ENCODE measurements at regions not wholly inside any gene's neighbourhood (a gene's known extent, or its start where the extent isn't known, plus 50 kb on each side); places are given as distances from the start of the nearest gene placed in this dataset.

DNA sequence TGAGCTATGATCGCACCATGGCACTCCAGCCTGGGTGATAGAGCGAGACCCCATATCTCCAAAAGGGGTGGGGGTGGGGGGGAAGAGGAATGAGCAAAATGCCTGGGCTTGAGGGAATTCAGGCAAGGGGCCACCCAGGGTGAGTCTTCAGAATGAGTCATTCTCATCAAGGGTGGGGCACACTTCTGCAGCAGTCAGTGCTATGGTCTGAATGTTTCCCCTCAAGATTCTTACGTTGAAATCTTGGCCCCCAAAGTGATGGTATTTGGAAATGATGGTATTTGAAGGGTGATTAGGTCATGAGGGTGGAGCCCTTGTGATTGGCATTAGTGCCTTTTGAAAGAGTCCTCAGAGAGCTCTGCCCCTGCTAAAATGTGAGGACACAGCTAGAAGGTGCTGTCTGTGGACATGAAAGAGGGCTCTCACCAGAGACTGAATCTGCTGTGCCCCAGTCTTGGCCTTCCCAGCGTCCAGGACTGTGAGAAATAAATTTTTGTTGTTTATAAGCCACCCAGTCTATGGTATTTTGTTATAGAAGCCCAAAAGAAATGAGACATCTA, 86.4 kb upstream of the THY1 start:
- Histone ChIP-seq H3K36me3 (ENCODE audit: control insufficient read depth, insufficient read depth, low read length) (no peaks in the 10 kb centered on the region), H3K79me2 (ENCODE audit: control insufficient read depth, insufficient read depth, low read length) (no peaks in the 10 kb centered on the region), H4K20me1 (ENCODE audit: control insufficient read depth, extremely low read depth, insufficient read depth, low read length) (no peaks in the 10 kb centered on the region), H3K4me2 (ENCODE audit: extremely low read depth, insufficient read depth, low read length) (no peak overlapping the region), H3K27me3 (ENCODE audit: control insufficient read depth, insufficient read depth, low read length) (peaks cover 16% of the 10 kb centered on the region), H3K4me1 (ENCODE audit: control insufficient read depth, extremely low read depth, insufficient read depth, low read length) (peaks cover 10% of the 10 kb centered on the region), H3K4me3 (replicated peaks in 1 of 4; ENCODE audit: control extremely low read depth in 1 of 4, insufficient read depth in 1 of 4, low read depth in 3 of 4, low read length in 4 of 4) (no peak overlapping the region), H3K9me3 (ENCODE audit: control insufficient read depth, insufficient read depth, low read depth, low read length) (no peaks in the 10 kb centered on the region), H3K27ac (ENCODE audit: insufficient read depth, low read length) (peak overlapping the region; percentile 22), H2AFZ (ENCODE audit: low read length) (no peak overlapping the region), H3K9ac (ENCODE audit: insufficient read depth, low read length) (no peak overlapping the region)
- DNase-seq (ENCODE audit: low read depth in 2 of 2), result peak; percentile 60 to 77
- no peak for TF ChIP-seq EZH2 (IDR thresholded peaks at IDR 0.05; ENCODE audit: low read length, missing control alignments)
- TF ChIP-seq, protein P1, sequence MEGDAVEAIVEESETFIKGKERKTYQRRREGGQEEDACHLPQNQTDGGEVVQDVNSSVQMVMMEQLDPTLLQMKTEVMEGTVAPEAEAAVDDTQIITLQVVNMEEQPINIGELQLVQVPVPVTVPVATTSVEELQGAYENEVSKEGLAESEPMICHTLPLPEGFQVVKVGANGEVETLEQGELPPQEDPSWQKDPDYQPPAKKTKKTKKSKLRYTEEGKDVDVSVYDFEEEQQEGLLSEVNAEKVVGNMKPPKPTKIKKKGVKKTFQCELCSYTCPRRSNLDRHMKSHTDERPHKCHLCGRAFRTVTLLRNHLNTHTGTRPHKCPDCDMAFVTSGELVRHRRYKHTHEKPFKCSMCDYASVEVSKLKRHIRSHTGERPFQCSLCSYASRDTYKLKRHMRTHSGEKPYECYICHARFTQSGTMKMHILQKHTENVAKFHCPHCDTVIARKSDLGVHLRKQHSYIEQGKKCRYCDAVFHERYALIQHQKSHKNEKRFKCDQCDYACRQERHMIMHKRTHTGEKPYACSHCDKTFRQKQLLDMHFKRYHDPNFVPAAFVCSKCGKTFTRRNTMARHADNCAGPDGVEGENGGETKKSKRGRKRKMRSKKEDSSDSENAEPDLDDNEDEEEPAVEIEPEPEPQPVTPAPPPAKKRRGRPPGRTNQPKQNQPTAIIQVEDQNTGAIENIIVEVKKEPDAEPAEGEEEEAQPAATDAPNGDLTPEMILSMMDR (conservative IDR thresholded peaks at IDR 0.05 in 1 of 2, IDR thresholded peaks at IDR 0.05 in 1 of 2; ENCODE audit: low read depth in 1 of 2, low read length in 2 of 2), result no peak

DNA sequence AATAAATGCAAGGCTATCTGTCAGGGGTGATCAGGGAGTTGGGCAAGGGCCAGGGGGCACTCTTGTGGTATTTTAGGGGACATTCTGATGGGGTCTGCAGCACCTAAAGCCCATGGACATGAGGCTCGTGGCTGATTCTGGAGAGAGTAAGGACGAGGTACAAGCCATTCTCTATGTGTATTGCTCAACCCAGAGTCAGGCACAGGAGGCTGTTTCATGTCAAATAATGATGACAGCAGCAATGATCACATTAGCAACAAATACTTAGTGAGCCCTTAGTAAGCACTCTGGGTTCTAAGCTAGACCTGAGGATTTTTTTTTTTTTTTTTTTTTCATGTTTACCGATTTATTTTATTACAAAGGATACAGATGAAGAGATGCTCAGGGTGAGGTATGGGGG, 83.5 kb upstream of the THY1 start:
- Histone ChIP-seq H3K9me3 (ENCODE audit: control insufficient read depth, insufficient read depth, low read depth, low read length) (no peaks in the 10 kb centered on the region), H3K79me2 (ENCODE audit: control insufficient read depth, insufficient read depth, low read length) (no peaks in the 10 kb centered on the region), H3K4me2 (ENCODE audit: extremely low read depth, insufficient read depth, low read length) (no peak overlapping the region), H3K27ac (ENCODE audit: insufficient read depth, low read length) (no peak overlapping the region), H3K27me3 (ENCODE audit: control insufficient read depth, insufficient read depth, low read length) (no peaks in the 10 kb centered on the region), H2AFZ (ENCODE audit: low read length) (no peak overlapping the region), H3K36me3 (ENCODE audit: control insufficient read depth, insufficient read depth, low read length) (no peaks in the 10 kb centered on the region), H3K4me3 (replicated peaks in 1 of 4; ENCODE audit: control extremely low read depth in 1 of 4, insufficient read depth in 1 of 4, low read depth in 3 of 4, low read length in 4 of 4) (no peak overlapping the region), H3K4me1 (ENCODE audit: control insufficient read depth, extremely low read depth, insufficient read depth, low read length) (peaks cover 10% of the 10 kb centered on the region), H3K9ac (ENCODE audit: insufficient read depth, low read length) (no peak overlapping the region), H4K20me1 (ENCODE audit: control insufficient read depth, extremely low read depth, insufficient read depth, low read length) (no peaks in the 10 kb centered on the region)
- DNase-seq (ENCODE audit: low read depth in 2 of 2), result no peak
- TF ChIP-seq, protein P1 (conservative IDR thresholded peaks at IDR 0.05 in 1 of 2, IDR thresholded peaks at IDR 0.05 in 1 of 2; ENCODE audit: low read depth in 1 of 2, low read length in 2 of 2), result no peak
- no peak for TF ChIP-seq EZH2 (IDR thresholded peaks at IDR 0.05; ENCODE audit: low read length, missing control alignments)

DNA sequence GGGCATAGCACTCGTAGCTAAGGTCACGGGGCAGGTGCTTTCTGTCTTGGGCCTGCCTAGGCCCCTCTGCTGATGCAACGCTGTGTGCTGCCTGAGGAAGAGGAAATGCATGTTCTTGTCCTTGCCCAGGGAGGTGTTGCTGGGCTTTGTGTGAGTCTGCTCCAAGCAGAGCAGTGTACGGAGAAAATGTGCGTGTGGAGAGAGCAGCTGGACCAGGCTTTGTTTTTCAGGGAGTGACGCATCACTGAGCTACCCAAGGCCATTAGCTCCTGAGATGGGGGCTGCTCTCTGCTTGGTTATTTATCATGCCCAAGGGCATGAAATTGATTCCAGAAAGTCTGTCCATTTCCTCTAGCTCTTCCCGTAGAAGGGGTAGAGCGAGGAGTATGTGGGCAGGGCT, 82.9 kb upstream of the THY1 start:
- H2AFZ ChIP-seq (ENCODE audit: low read length), result no peak overlapping the region
- H4K20me1 ChIP-seq (ENCODE audit: control insufficient read depth, extremely low read depth, insufficient read depth, low read length), result no peaks in the 10 kb centered on the region
- no peak overlapping the region for H3K27ac ChIP-seq (ENCODE audit: insufficient read depth, low read length)
- H3K36me3 ChIP-seq (ENCODE audit: control insufficient read depth, insufficient read depth, low read length), result no peaks in the 10 kb centered on the region
- no peak overlapping the region for H3K4me3 ChIP-seq (replicated peaks in 1 of 4; ENCODE audit: control extremely low read depth in 1 of 4, insufficient read depth in 1 of 4, low read depth in 3 of 4, low read length in 4 of 4)
- H3K27me3 ChIP-seq (ENCODE audit: control insufficient read depth, insufficient read depth, low read length), result no peaks in the 10 kb centered on the region
- peaks cover 10% of the 10 kb centered on the region for H3K4me1 ChIP-seq (ENCODE audit: control insufficient read depth, extremely low read depth, insufficient read depth, low read length)
- H3K4me2 ChIP-seq (ENCODE audit: extremely low read depth, insufficient read depth, low read length), result no peak overlapping the region
- TF ChIP-seq EZH2 (IDR thresholded peaks at IDR 0.05; ENCODE audit: low read length, missing control alignments), result no peak
- TF ChIP-seq, protein P1 (conservative IDR thresholded peaks at IDR 0.05 in 1 of 2, IDR thresholded peaks at IDR 0.05 in 1 of 2; ENCODE audit: low read depth in 1 of 2, low read length in 2 of 2), result no peak
- no peaks in the 10 kb centered on the region for H3K9me3 ChIP-seq (ENCODE audit: control insufficient read depth, insufficient read depth, low read depth, low read length)
- no peaks in the 10 kb centered on the region for H3K79me2 ChIP-seq (ENCODE audit: control insufficient read depth, insufficient read depth, low read length)
- DNase-seq (ENCODE audit: low read depth in 2 of 2), result peak in 1 of 2 donors; percentile 72
- no peak overlapping the region for H3K9ac ChIP-seq (ENCODE audit: insufficient read depth, low read length)

Data from fibroblast of lung (primary cell).